Effector memory CD8-positive, alpha-beta T cell (primary cell): ENCODE measurements at regions not wholly inside any gene's neighbourhood (a gene's known extent, or its start where the extent isn't known, plus 50 kb on each side); places are given as distances from the start of the nearest gene placed in this dataset.
A peak's percentile ranks its signal among the peaks of the same experiment; 100 is the strongest.

Source experiments
- ATAC-seq: fragments of 150-1000 bp; cut with Tn5 transposase; replicated peaks from 2 replicates; pipeline ENCODE4 v1.10.0; 2021; ENCODE audit warnings: mild to moderate bottlenecking, moderate library complexity
- DNase-seq, 3 experiments: peaks; one replicate each; pipeline ENCODE4 v3.0.0; 2021
- H3K27ac Mint-ChIP-seq, 2 donors: one replicate each; pipeline ENCODE4 v1.8.0; 2022; ENCODE audit warnings: mild to moderate bottlenecking in 2 of 2, mixed read lengths in 2 of 2, moderate library complexity in 2 of 2
- H3K27me3 Mint-ChIP-seq, 2 donors: one replicate each; pipeline ENCODE4 v1.8.0; 2022; ENCODE audit warnings: mixed read lengths in 2 of 2
- H3K36me3 Mint-ChIP-seq: one replicate; pipeline ENCODE4 v1.8.0; 2022; ENCODE audit warnings: mild to moderate bottlenecking, moderate library complexity, mixed read lengths; ENCODE audit not compliant: insufficient read depth
- H3K4me1 Mint-ChIP-seq, 2 donors: one replicate each; pipeline ENCODE4 v1.8.0; 2022; ENCODE audit warnings: low read depth in 2 of 2, mixed read lengths in 2 of 2
- H3K4me3 Mint-ChIP-seq, 2 donors: one replicate each; pipeline ENCODE4 v1.8.0; 2022; ENCODE audit warnings: mild to moderate bottlenecking in 2 of 2, mixed read lengths in 2 of 2, moderate library complexity in 2 of 2
- H3K9me3 Mint-ChIP-seq, 2 donors: one replicate each; pipeline ENCODE4 v1.8.0; 2022; ENCODE audit warnings: mixed read lengths in 2 of 2

GRCh38 chr7:18257711-18258110 lies 230.1 kb upstream of the PRPS1L1 start:
- DNase-seq (no peak), ATAC-seq (no peak)
- no peaks in the 10 kb centered on the region for H3K36me3 Mint-ChIP-seq
- peaks cover 0 to 13% of the 10 kb centered on the region in 2 donors for H3K9me3 Mint-ChIP-seq
- no peak overlapping the region for H3K4me3 Mint-ChIP-seq
- H3K27ac Mint-ChIP-seq = no peak overlapping the region
- H3K4me1 Mint-ChIP-seq = no peaks in the 10 kb centered on the region
- H3K27me3 Mint-ChIP-seq = no peaks in the 10 kb centered on the region

- H3K36me3 Mint-ChIP-seq = no peaks in the 10 kb centered on the region
- H3K27ac Mint-ChIP-seq = no peak overlapping the region
- H3K4me3 Mint-ChIP-seq = no peak overlapping the region
- ATAC-seq (no peak), DNase-seq (no peak)
- peaks cover 0 to 14% of the 10 kb centered on the region in 2 donors for H3K9me3 Mint-ChIP-seq
- no peaks in the 10 kb centered on the region for H3K27me3 Mint-ChIP-seq
- no peaks in the 10 kb centered on the region for H3K4me1 Mint-ChIP-seq
Measured at GRCh38 chr7:18262058-18262457, 233.5 kb upstream of the HDAC9 start.

DNA sequence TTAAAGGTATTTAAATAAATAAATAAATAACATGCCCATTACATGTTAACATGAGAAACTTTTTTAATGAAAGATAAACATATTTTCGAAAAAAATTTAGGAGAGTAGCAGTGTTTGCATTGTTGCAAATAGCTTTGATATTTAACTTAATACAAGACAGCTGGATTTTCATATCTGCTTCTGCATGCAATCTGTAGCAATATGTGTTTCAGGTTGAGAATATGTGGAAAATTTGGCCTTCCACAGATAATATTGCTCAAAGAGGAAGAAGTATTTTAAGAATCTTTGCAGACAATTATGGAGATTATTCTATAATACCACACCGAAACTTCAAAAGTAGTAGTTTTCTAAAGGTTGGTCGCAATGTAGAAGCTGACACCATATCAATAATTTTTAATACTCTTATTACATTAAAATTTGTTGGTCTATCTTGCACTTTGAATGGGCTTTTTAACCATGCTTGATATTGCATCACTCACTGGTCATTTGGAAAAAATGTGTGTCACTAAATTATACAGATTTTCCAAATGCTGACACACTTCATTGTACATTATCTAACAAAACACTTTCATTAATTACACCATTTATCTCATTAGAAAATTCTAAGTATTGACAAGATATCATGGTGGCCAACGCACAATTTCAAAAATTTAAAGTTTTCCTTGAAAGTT lies 229.8 kb upstream of the HDAC9 start:
- H3K9me3 Mint-ChIP-seq = peaks cover 0 to 14% of the 10 kb centered on the region in 2 donors
- no peak overlapping the region for H3K27ac Mint-ChIP-seq
- ATAC-seq (no peak), DNase-seq (no peak)
- H3K4me1 Mint-ChIP-seq = no peaks in the 10 kb centered on the region
- H3K36me3 Mint-ChIP-seq = no peaks in the 10 kb centered on the region
- H3K4me3 Mint-ChIP-seq = no peak overlapping the region
- H3K27me3 Mint-ChIP-seq = no peaks in the 10 kb centered on the region

GRCh38 chr7:18268571-18268970 lies 227.0 kb upstream of the HDAC9 start:
- Mint-ChIP-seq H3K27ac (no peak overlapping the region), H3K36me3 (no peaks in the 10 kb centered on the region), H3K9me3 (no peaks in the 10 kb centered on the region), H3K4me3 (no peak overlapping the region), H3K27me3 (no peaks in the 10 kb centered on the region), H3K4me1 (no peaks in the 10 kb centered on the region)
- DNase-seq (no peak), ATAC-seq (no peak)

- ATAC-seq = no peak
Measured at GRCh38 chr7:18276380-18276779, 219.2 kb upstream of the HDAC9 start.

GRCh38 chr7:18278316-18278715 lies 217.2 kb upstream of the HDAC9 start:
- DNase-seq (no peak), ATAC-seq (no peak)
- no peaks in the 10 kb centered on the region for H3K36me3 Mint-ChIP-seq
- peaks cover 3 to 7% of the 10 kb centered on the region in 2 donors for H3K9me3 Mint-ChIP-seq
- H3K27me3 Mint-ChIP-seq = no peaks in the 10 kb centered on the region
- H3K4me1 Mint-ChIP-seq = no peaks in the 10 kb centered on the region
- no peak overlapping the region for H3K4me3 Mint-ChIP-seq
- no peak overlapping the region for H3K27ac Mint-ChIP-seq

More at GRCh38 chr7:18276380-18276779, 219.2 kb upstream of the HDAC9 start:
- H3K27ac Mint-ChIP-seq = no peak overlapping the region
- DNase-seq = no peak
- H3K36me3 Mint-ChIP-seq = no peaks in the 10 kb centered on the region
- H3K27me3 Mint-ChIP-seq = no peaks in the 10 kb centered on the region
- H3K9me3 Mint-ChIP-seq = no peaks in the 10 kb centered on the region
- H3K4me3 Mint-ChIP-seq = no peak overlapping the region
- no peaks in the 10 kb centered on the region for H3K4me1 Mint-ChIP-seq

DNA sequence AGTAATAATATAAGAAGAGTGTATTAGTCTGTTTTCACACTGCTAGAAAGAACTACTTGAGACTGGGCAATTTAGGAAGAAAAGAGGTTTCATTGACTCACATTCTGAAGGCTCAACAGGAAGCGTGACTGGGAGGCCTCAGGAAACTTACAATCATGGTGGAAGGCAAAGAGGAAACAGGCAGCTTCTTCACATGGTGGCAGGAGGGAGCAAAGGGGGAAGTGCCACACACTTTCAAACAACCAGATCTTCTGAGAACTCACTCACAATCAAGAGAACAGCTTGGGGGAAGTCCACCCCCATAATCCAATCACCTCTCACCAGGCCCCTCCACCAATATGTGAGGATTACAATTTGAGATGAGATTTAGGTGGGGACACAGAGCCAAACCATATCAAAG lies 212.5 kb upstream of the HDAC9 start:
- Mint-ChIP-seq H3K9me3 (peaks cover 3 to 7% of the 10 kb centered on the region in 2 donors), H3K4me3 (no peak overlapping the region), H3K4me1 (no peaks in the 10 kb centered on the region), H3K27me3 (no peaks in the 10 kb centered on the region), H3K27ac (no peak overlapping the region), H3K36me3 (no peaks in the 10 kb centered on the region)
- DNase-seq (no peak), ATAC-seq (no peak)

DNA sequence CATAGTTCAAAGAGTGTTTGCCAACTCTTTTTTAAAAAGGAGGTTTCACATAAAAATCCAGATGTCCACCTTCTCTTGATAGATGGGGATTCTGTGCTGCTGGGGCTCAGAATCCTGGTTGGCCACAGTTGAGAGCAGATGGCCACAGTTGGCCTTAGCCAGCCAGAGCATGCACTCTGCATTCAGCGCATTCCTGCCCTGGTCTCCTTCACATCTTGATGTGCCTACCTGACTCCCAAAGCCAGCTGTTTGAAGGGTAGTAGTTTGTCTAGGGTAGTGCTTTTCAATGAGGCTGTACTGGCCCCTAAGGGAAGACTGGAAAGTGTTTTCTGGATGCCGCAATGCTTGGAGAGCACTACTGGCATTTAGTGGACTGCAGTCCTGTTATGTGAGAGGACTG lies 208.1 kb upstream of the HDAC9 start:
- Mint-ChIP-seq H3K4me1 (peaks cover 23 to 37% of the 10 kb centered on the region in 2 donors), H3K9me3 (peaks cover 3 to 7% of the 10 kb centered on the region in 2 donors), H3K27me3 (no peaks in the 10 kb centered on the region), H3K36me3 (no peaks in the 10 kb centered on the region), H3K4me3 (no peak overlapping the region), H3K27ac (no peak overlapping the region)
- DNase-seq = no peak
- ATAC-seq = no peak

DNA sequence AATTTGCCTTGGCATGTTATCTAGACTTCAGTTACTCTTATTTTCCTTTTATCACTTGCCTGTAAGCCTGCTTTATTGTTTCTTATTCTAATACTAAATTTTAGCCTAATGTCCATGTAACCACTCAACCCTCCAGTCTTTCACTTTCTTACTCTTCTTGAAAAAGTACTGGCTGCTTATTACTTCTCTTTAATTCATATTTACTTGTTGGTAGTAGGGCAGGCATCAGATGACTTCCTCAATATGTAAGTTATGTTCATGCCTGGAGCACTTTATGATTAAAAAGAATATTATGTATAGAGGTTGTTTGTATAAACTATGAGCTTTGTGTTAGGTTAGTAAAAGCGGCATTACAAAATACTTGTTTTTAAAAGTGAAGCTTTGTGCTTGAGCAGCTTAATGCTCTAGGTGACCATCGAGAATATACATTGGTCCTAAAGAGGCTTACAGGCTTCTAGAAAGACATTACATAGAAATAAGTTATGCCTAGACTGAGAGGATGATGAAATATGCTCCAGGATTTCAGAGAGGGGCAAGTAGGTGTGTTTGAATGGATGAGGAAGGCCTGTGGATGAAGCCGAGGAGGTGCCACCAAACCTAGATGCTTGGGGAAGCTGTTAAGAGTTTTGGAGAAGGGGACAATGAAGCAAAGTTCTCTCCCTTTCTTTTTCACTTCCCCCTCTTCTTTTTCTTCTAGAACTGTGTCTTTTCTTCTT lies 207.1 kb upstream of the HDAC9 start:
- ATAC-seq = no peak
- peak overlapping the region in 1 of 2 donors; percentile 32 for H3K27ac Mint-ChIP-seq
- H3K4me1 Mint-ChIP-seq = peaks cover 24 to 43% of the 10 kb centered on the region in 2 donors
- H3K36me3 Mint-ChIP-seq = no peaks in the 10 kb centered on the region
- H3K4me3 Mint-ChIP-seq = peak overlapping the region in 1 of 2 donors; percentile 15
- no peaks in the 10 kb centered on the region for H3K27me3 Mint-ChIP-seq
- DNase-seq = no peak
- no peaks in the 10 kb centered on the region for H3K9me3 Mint-ChIP-seq

- Mint-ChIP-seq H3K4me1 (peaks cover 32 to 54% of the 10 kb centered on the region in 2 donors), H3K4me3 (peak overlapping the region; percentile 68 to 82), H3K9me3 (no peaks in the 10 kb centered on the region), H3K27ac (peak overlapping the region; percentile 60 to 78), H3K27me3 (no peaks in the 10 kb centered on the region), H3K36me3 (no peaks in the 10 kb centered on the region)
- DNase-seq (no peak), ATAC-seq (peak; percentile 12)
Measured at GRCh38 chr7:18289788-18290187, 205.8 kb upstream of the HDAC9 start.

DNA sequence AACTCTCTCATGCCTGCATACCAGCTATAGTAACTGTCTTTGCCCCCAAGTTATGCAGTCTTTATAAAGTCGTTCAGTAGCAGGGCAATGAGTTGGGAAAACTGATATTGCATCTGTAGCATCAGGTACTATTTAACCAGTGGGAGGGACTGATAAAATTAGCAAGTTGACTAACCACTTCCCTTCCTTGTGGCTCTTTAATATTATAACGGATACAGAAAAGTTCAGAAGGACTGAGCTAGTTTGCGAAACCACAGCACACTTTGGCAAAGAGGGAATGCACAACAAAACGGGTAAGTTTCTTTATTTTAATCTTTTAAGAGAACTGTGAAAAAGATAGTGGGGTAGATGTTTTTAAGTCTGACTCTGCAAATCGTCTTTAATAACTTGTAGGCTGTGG lies 205.3 kb upstream of the HDAC9 start:
- peaks cover 32 to 57% of the 10 kb centered on the region in 2 donors for H3K4me1 Mint-ChIP-seq
- H3K27me3 Mint-ChIP-seq = no peaks in the 10 kb centered on the region
- peak overlapping the region; percentile 68 to 82 for H3K4me3 Mint-ChIP-seq
- no peaks in the 10 kb centered on the region for H3K9me3 Mint-ChIP-seq
- H3K36me3 Mint-ChIP-seq = no peaks in the 10 kb centered on the region
- DNase-seq (no peak), ATAC-seq (peak; percentile 84)
- peak overlapping the region; percentile 60 to 78 for H3K27ac Mint-ChIP-seq

DNA sequence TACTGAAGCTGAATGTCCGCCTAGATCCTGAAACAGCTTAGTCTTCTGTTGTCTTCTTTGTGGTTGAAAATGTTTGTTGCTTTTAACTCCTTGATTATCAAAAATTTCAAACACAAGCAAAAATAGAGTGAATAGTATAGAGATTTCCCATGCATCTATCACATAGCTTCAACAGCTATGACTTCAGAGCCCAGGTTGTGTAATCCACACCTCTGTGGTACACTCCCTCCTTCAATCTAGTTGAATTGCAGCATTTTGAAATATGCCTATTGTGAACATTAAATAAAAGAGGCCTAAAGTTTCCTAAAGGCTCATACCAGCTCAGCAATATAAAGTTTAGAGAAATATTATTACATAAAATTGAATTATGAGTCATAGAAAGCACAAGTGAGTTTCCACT lies 204.7 kb upstream of the HDAC9 start:
- Mint-ChIP-seq H3K4me1 (peaks cover 35 to 61% of the 10 kb centered on the region in 2 donors), H3K36me3 (no peaks in the 10 kb centered on the region), H3K27ac (peak overlapping the region; percentile 60 to 78), H3K9me3 (no peaks in the 10 kb centered on the region), H3K27me3 (no peaks in the 10 kb centered on the region), H3K4me3 (peak overlapping the region; percentile 68 to 82)
- DNase-seq (no peak), ATAC-seq (peak; percentile 53)

DNA sequence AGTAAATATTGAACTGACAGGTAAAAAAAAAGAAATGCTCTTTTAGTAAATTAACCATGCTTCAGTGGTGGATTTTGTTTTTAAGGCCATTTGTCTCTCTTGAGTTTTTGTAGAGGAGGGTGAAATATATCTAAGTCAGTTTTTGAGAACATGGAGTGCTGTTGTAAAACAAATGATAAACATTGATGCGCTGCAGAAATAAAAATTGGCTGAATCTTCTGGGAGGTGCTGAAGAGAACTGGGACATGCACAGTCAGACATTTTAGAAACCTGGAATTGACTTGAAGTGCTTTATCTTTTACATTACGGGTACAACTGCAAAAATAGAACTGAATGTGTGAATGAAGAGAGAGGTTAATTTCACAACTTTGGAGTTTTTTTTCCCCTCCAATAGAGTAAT lies 203.0 kb upstream of the HDAC9 start:
- H3K4me1 Mint-ChIP-seq = peaks cover 39 to 62% of the 10 kb centered on the region in 2 donors
- no peak overlapping the region for H3K27ac Mint-ChIP-seq
- H3K4me3 Mint-ChIP-seq = peak overlapping the region; percentile 47 to 48
- ATAC-seq (no peak), DNase-seq (no peak)
- H3K27me3 Mint-ChIP-seq = no peaks in the 10 kb centered on the region
- no peaks in the 10 kb centered on the region for H3K9me3 Mint-ChIP-seq
- H3K36me3 Mint-ChIP-seq = no peaks in the 10 kb centered on the region

DNA sequence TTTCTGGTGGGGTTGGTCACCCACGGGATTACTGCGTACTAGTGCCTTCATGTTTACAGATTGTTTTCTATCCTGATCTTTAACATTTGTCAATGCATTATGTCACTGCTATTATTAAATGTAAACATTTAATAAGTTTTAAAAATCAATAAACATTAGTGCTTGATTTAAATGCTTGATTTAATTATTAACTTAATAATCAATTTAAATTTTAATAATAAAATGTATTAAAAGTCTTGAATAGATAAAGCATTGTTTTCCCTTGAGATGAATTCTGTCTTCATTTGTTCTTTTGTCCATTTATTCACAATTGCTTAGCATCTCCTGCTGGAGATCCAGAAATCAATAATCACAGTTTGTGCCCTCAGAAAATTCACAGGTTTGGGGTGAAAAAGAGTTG lies 201.8 kb upstream of the HDAC9 start:
- no peak for ATAC-seq
- Mint-ChIP-seq H3K36me3 (no peaks in the 10 kb centered on the region), H3K27me3 (no peaks in the 10 kb centered on the region), H3K4me1 (peaks cover 33 to 56% of the 10 kb centered on the region in 2 donors), H3K4me3 (no peak overlapping the region), H3K27ac (peak overlapping the region in 1 of 2 donors; percentile 2), H3K9me3 (no peaks in the 10 kb centered on the region)
- DNase-seq = no peak
